ENCODE measurements at regions not wholly inside any gene's neighbourhood (a gene's known extent, or its start where the extent isn't known, plus 50 kb on each side); places are given as distances from the start of the nearest gene placed in this dataset.
A peak's percentile ranks its signal among the peaks of the same experiment; 100 is the strongest.

- Mint-ChIP-seq H3K4me1 (ENCODE audit: unreplicated experiment) (peaks cover 11% of the 10 kb centered on the region), H3K27me3 (ENCODE audit: unreplicated experiment) (peaks cover 1% of the 10 kb centered on the region), H3K9me3 (ENCODE audit: unreplicated experiment) (no peaks in the 10 kb centered on the region), H3K36me3 (ENCODE audit: low read depth, unreplicated experiment) (no peaks in the 10 kb centered on the region), H3K4me3 (ENCODE audit: unreplicated experiment) (no peak overlapping the region), H3K27ac (ENCODE audit: unreplicated experiment) (no peak overlapping the region)
- no peak for TF ChIP-seq CTCF (IDR thresholded peaks at IDR 0.05; ENCODE audit: unreplicated experiment)
- DNase-seq (ENCODE audit: low spot score) = no peak
Observed at GRCh38 chr3:106820726-106821362, 556.4 kb upstream of the CCDC54 start.

GRCh38 chr3:106821801-106822200 lies 555.4 kb upstream of the CCDC54 start:
- Mint-ChIP-seq H3K4me3 (ENCODE audit: unreplicated experiment) (no peak overlapping the region), H3K9me3 (ENCODE audit: unreplicated experiment) (no peaks in the 10 kb centered on the region), H3K36me3 (ENCODE audit: low read depth, unreplicated experiment) (no peaks in the 10 kb centered on the region), H3K4me1 (ENCODE audit: unreplicated experiment) (peaks cover 4% of the 10 kb centered on the region), H3K27me3 (ENCODE audit: unreplicated experiment) (peaks cover 1% of the 10 kb centered on the region), H3K27ac (ENCODE audit: unreplicated experiment) (no peak overlapping the region)
- no peak for TF ChIP-seq CTCF (IDR thresholded peaks at IDR 0.05; ENCODE audit: unreplicated experiment)
- DNase-seq (ENCODE audit: low spot score) = no peak

- TF ChIP-seq CTCF (IDR thresholded peaks at IDR 0.05; ENCODE audit: unreplicated experiment) = no peak
- no peak overlapping the region for H3K4me3 Mint-ChIP-seq (ENCODE audit: unreplicated experiment)
- DNase-seq (ENCODE audit: low spot score) = no peak
- H3K27ac Mint-ChIP-seq (ENCODE audit: unreplicated experiment) = no peak overlapping the region
- H3K4me1 Mint-ChIP-seq (ENCODE audit: unreplicated experiment) = peaks cover 4% of the 10 kb centered on the region
- peaks cover 1% of the 10 kb centered on the region for H3K27me3 Mint-ChIP-seq (ENCODE audit: unreplicated experiment)
- no peaks in the 10 kb centered on the region for H3K9me3 Mint-ChIP-seq (ENCODE audit: unreplicated experiment)
- H3K36me3 Mint-ChIP-seq (ENCODE audit: low read depth, unreplicated experiment) = no peaks in the 10 kb centered on the region
Observed at GRCh38 chr3:106822204-106822603, 555.0 kb upstream of the CCDC54 start.

- no peak for TF ChIP-seq CTCF (IDR thresholded peaks at IDR 0.05; ENCODE audit: unreplicated experiment)
- DNase-seq (ENCODE audit: low spot score) = no peak
- Mint-ChIP-seq H3K36me3 (ENCODE audit: low read depth, unreplicated experiment) (no peaks in the 10 kb centered on the region), H3K4me1 (ENCODE audit: unreplicated experiment) (peaks cover 2% of the 10 kb centered on the region), H3K27ac (ENCODE audit: unreplicated experiment) (no peak overlapping the region), H3K4me3 (ENCODE audit: unreplicated experiment) (no peak overlapping the region), H3K9me3 (ENCODE audit: unreplicated experiment) (no peaks in the 10 kb centered on the region), H3K27me3 (ENCODE audit: unreplicated experiment) (peaks cover 1% of the 10 kb centered on the region)
Observed at GRCh38 chr3:106823701-106824100, 553.5 kb upstream of the CCDC54 start.

- H3K4me3 Mint-ChIP-seq (ENCODE audit: unreplicated experiment) = no peak overlapping the region
- H3K36me3 Mint-ChIP-seq (ENCODE audit: low read depth, unreplicated experiment) = no peaks in the 10 kb centered on the region
- no peaks in the 10 kb centered on the region for H3K9me3 Mint-ChIP-seq (ENCODE audit: unreplicated experiment)
- no peak overlapping the region for H3K27ac Mint-ChIP-seq (ENCODE audit: unreplicated experiment)
- no peak for TF ChIP-seq CTCF (IDR thresholded peaks at IDR 0.05; ENCODE audit: unreplicated experiment)
- peak; percentile 15 for DNase-seq (ENCODE audit: low spot score)
- H3K4me1 Mint-ChIP-seq (ENCODE audit: unreplicated experiment) = peaks cover 2% of the 10 kb centered on the region
- H3K27me3 Mint-ChIP-seq (ENCODE audit: unreplicated experiment) = peaks cover 1% of the 10 kb centered on the region
Observed at GRCh38 chr3:106824856-106825255, 552.4 kb upstream of the CCDC54 start.

Measured in endothelial cell (in vitro differentiated cells).